ENCODE measurements at regions not wholly inside any gene's neighbourhood (a gene's known extent, or its start where the extent isn't known, plus 50 kb on each side); places are given as distances from the start of the nearest gene placed in this dataset.

- TF ChIP-seq POLR2AphosphoS5 (IDR thresholded peaks at IDR 0.05; ENCODE audit: low read depth, low read length) (no peak), POLR2A (IDR thresholded peaks at IDR 0.05; ENCODE audit: low read depth, low read length) (no peak), TAF1 (IDR thresholded peaks at IDR 0.05; ENCODE audit: low read depth, low read length) (no peak), SPI1 (IDR thresholded peaks at IDR 0.05; ENCODE audit: low read depth, low read length) (no peak)
These were observed 108.4 kb upstream of the DAB1 start for GRCh38 chr1:57532299-57532698.
